Glomerular visceral epithelial cell (primary cell): ENCODE measurements at regions not wholly inside any gene's neighbourhood (a gene's known extent, or its start where the extent isn't known, plus 50 kb on each side); places are given as distances from the start of the nearest gene placed in this dataset.
"Not testable (repeated sequence)": the region's sequence is repeated elsewhere in the genome, so short reads cannot be mapped to it uniquely, and the experiment has no call there.

Experiments
- DNase-seq: peaks from one replicate; pipeline ENCODE4 v3.0.0-alpha.2; 2016; ENCODE audit errors: extremely low spot score

DNA sequence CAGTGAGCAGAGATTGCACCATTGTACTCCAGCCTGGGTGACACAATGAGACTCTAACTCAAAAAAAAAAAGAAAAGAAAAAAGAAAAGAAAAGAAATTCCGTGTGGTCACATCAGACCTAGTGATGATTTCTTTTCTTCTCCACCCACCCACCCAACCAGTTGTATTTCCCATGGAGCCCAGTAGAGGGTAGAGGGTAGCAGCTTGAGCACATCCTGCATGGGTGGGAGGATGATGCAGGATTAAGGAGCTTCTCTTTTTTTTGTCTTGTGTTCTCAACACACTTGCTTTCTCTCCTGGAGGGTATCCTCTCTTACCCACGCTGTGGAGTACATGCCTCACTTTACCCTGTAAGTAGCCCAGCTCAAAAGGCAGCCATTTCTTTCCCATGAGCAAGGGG, 118.6 kb upstream of the CARD11 start:
- no peak for DNase-seq

DNA sequence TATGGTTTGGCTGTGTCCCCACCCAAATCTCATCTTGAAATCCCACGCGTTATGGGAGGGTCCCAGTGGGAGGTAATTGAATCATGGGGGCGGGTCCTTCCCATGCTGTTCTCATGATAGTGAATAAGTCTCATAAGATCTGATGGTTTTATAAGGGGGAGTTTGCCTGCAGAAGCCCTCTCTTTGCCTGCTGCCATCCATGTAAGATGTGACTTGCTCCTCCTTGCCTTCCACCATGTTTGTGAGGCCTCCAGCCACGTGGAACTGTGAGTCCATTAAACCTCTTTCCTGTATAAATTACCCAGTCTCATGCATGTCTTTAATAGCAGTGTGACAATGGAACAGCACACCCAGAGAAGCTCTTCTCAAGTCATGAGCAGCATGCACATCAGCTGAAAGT, 119.1 kb upstream of the CARD11 start:
- DNase-seq = not testable (repeated sequence)

DNA sequence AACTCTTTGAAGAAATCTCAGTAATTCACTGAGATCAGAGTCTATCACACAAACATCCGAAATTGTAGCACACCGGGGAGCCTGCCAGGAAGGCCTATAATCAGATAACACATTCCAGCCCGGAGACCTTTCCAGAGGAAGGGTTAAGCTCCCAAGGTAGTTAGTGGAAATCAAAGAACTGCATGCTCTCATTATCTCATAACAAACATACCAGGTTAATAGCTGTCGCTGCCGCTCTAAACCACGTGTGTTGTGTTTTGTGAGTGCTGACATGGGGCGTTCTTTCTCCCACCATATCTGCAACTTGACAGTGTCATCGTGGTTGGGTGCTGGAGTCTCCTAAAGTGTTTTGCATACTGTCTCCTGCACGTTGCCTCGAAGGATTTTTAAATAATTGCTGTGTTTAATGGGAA, 120.7 kb upstream of the CARD11 start:
- DNase-seq = no peak

DNA sequence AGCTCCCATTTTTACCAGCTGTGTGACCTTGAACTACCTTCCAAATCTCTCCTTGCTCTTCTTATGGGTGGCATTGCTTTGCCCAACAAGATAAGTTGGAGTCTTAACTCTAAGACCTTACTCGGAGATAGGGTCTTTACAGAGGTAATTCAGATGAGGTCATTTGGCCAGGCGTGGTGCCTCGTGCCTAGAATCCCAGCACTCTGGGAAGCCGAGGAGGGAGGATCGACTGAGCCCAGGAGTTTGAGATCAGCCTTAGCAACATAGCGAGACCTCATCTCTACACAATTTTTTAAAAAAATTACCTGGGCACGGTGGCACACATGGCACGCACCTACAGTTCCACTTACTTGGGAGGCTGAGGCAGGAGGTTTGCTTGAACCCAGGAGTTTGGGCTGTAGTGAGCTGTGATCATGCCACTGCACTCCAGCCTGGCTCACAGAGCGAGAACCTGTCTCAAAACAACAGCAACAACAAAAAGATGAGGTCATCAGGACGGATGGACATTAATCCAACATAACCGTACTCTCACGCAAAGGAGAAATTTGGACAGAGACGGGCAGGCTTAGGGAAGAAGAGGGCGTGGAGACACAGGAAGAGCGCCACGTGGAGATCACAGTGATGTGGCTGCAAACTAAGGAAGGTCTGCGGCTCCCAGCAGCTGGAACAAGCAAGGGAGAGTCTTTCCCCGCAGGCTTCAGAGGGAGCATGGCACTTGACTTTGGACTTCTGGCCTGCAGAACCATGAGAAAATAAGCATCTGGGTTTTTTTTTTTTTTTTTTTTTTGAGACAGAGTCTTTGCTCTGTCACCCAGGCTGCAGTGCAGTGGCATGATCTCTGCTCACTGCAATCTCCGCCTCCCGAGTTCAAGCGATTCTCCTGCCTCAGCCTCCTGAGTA, 122.3 kb upstream of the CARD11 start:
- no peak for DNase-seq

DNA sequence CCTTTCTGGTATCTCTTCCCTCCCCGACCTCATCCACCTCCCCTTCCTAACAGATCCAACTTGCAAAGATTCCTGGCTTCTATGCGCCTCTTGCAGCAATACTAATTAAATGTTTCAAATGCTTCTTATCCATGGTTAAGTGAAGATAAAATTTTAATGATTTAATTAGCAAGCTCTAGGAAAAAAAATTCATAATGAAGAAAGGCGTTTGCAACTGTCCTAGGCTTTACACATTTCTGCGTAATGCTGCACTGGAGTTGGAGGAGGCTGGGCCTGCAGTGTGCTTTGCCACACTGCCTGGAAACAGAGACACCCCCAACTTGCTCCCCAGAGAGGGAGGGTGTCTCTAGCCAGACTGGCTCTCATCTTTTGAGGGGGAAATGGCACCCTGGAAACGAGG, 123.9 kb upstream of the CARD11 start:
- no peak for DNase-seq

DNA sequence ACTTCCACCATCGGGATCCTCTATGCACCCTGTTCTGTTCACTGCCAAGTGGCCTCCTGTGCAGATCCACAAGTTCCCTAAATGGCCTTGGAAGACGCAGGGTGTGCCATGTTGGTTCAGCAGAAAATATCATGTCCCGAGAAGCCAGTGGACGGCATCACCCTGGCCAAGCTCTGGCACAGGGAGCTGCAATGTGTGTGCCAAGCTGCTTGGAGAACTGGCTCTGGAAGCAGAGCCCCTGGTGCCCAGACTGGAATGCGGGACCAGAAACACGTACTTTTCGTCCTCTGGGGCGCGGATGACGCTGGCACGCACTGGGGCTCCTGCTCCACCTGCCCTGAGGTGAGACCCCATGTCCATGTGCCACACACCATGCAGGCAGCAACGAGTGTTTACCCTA, 124.7 kb upstream of the CARD11 start:
- no peak for DNase-seq

DNA sequence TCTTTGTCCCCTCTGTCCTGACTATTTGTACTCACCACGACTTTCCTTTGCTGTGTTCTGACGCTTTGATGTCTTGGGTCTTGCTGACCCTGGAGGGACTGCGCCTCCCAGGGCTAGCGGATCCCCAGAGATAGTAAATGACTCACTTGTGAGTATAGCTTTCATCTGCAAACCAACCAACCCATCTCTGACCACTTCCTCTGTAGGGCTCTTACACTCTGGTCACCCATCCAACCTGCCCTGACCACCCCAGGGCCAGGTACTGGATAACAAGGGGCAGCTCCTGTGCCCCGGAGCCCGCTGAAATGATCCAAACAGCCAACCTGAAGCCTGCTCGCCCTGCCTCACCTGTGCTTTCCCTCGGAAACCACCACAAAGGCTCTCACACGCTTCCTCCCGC, 125.2 kb upstream of the CARD11 start:
- DNase-seq = peak; percentile 21

GRCh38 chr7:3172768-3173280, 128.2 kb upstream of the SDK1 start:
- no peak for DNase-seq

DNA sequence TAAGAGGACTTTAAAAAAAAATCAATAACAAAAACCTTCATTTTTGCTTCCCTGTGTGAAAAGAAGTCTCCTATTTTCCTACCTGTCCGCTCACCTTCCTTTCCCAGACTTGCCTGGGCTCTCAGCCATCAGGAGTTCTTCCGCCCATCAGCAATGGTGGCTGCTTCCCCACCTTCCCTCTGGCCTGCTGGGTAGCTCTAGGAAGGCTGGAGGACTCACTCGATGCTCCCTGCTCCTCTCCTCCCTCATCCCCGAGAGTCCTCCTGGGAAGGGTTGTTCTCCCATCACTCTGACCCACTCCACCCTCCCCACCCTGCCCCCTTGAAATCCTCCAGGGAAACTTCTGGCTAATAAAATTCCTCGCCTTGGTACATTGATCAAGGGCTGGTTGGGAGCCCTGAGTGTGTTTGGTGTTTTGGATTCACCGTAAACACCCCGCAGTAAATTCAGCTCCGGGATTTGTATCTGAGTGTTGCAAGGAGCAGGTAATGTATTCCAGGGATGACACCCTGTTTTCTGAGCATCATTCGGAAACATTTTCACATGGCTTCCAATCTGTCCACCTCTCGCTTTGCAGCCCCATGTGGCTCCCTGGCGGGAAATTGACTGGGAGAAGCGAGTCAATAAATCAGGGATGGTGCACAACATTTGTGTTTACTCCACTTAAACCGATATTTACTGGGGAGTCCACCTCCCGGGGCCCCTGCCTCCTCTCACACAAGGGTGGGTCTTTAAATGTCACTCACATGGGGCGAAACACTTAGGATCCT, 126.4 kb upstream of the SDK1 start:
- DNase-seq = no peak

DNA sequence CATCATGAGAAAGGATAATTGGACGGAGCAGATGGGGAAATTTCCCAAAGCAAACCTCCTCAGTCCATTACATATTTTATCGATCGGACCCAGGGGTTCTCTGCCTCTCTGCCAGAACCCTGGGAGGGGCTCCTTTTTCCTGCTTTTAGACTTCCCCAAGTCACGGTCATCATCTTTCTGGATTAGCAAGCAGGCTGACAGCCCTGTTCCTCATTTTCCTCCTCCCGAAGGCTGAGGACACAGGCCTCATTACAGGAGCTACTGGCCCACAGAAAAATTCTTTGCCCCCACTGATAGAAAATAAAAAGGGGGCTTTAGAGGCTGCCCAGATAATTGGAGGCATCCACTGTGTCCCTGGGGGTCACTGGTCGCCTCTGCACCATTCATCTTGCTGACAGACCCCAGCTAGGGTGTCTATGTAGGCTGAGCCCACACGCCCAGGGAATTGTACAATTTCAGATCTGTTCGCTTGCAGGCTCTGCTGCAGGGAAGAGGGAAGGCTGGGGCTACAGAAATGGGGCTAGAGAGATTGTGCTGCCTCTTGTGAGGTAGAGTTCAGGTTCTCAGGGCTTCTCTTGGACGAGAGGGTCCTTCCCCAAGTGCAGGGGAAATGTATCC, 125.7 kb upstream of the SDK1 start:
- no peak for DNase-seq

GRCh38 chr7:3176112-3177000, 124.7 kb upstream of the SDK1 start:
- DNase-seq = no peak

DNA sequence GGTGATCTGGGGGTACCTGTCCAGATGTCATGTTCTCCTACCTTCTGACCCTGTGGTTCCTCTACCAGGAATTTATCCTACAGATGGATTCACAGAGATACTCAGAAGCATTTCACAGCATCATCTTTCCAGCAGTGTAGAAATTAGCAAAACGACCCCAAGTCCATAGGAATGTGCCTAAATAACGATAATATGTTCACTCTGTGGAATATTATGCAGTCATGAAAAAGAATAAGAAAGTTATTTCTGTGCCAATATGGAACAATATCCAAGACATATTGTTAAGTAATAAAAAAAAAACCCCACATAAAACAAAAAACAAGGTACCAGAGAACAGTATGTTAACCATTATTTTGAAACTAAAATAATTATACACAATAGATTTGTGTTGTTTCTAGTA, 123.8 kb upstream of the SDK1 start:
- no peak for DNase-seq

DNA sequence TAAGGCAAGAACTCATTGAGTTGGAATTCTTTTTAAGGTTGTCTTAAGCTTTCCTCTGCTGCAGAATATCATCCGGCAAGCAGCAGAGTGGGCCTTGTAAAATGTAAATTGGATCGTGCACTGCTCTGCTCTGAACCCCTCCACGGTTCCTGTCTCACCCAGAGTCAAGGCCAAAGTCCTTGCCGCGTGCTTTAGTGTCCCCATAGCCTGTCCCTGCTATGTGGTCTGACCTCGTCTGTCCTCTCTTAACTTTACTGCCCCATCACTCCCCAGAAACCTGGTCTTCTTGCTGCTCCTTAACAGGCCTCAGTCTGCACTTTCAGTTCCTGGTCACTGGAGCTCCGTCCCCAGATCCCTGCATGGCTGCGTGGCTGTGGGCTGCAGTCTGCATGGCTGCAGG, 121.6 kb upstream of the SDK1 start:
- no peak for DNase-seq

- DNase-seq = no peak
Observed at GRCh38 chr7:3180604-3181003, 120.4 kb upstream of the SDK1 start.

GRCh38 chr7:3182055-3182454, 119.0 kb upstream of the SDK1 start:
- not testable (repeated sequence) for DNase-seq

DNA sequence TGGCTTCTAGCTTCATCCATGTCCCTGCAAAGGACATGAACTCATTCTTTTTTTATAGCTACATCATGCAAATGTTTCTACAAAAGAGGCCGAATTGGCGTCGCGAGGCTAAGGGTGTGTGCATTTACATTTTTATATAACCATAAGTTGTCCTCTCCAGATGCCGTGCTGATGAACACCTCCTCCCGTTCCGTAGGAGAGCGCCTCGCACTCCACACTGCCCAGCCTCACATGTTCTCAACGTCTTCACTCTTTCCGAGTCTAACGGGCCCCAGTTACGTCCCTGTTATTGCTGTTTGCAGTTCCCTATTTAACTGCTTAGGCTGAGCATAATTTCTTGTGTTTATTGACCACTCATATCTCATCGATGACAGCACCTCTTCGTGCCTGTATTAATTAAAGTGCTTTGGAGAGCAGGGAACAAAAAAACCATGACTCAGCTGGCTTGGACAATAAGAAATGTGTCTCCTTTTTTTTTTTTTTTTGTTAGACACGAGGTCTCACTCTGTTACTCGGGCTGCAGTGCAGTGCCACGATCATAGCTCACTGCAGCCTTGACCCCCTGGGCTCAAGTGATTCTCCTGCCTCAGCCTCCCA, 113.5 kb upstream of the SDK1 start:
- DNase-seq = no peak

DNA sequence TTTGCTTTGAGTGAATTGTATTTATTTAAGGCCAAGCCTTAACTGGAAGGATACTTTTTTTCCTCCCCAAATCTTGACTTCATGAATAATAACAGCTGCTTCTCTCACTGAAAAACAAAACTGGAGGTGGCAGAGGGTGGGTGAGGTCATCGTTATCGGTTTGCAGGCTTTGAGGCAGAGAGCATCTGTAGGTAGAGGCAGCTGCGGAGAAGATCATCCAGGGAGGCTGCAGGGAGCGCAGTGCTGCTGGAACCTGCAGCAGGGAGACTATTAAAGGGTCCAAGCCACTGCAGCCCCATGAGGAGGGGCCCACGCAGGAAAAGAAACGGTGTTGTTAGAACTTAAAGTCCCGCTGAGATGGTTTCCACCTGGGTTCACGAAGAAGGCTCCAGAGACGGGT, 112.1 kb upstream of the SDK1 start:
- DNase-seq = no peak

GRCh38 chr7:3191548-3191947, 109.5 kb upstream of the SDK1 start:
- DNase-seq = no peak

DNA sequence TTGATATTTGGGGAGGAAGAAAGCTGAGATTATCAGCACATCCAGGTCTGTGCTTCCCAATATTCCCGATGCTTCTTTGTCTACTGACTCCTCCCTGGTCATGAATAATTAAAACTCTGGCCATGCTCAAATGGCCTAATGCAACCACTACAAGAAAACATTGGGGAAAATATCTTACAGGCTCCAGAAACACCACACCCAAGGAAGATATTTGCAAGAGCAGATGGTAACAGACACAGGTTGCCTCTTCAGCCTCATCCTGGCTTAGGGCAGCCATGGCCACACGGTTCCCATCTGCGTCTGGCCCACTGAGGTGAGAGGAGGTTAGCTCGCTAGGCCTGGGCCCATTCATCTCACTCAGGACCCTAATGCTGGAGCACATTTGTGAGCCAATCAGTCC, 108.4 kb upstream of the SDK1 start:
- DNase-seq = no peak

GRCh38 chr7:3193379-3194120, 107.5 kb upstream of the SDK1 start:
- DNase-seq = no peak
